Tibial nerve (tissue), 4 donors: ENCODE measurements at regions not wholly inside any gene's neighbourhood (a gene's known extent, or its start where the extent isn't known, plus 50 kb on each side); places are given as distances from the start of the nearest gene placed in this dataset.

Experiments
- DNase-seq, 2 donors: peaks; one replicate each; pipeline ENCODE4 v3.0.0-alpha.2; 2019; ENCODE audit warnings: low spot score in 2 of 2
- H3K27ac ChIP-seq, 4 donors: fragments of 200-600 bp; sonication (generic) in 3 of 4; one replicate each; pipeline ENCODE4 v1.5.1; 2017 to 2019; ENCODE audit warnings: mild to moderate bottlenecking in 1 of 4
- H3K27me3 ChIP-seq, 2 donors: fragments of 200-600 bp; sonication (generic) in 1 of 2; one replicate each; pipeline versions ENCODE4 v1.5.1 to v1.6.0; 2017 to 2019
- H3K36me3 ChIP-seq, 3 donors: fragments of 200-600 bp; sonication (generic); one replicate each; pipeline ENCODE4 v1.5.1; 2018 to 2019
- H3K4me1 ChIP-seq, 4 donors: fragments of 200-600 bp; sonication (generic) in 3 of 4; one replicate each; pipeline ENCODE4 v1.5.1; 2017 to 2019
- H3K4me3 ChIP-seq, 4 donors: fragments of 200-600 bp; sonication (generic) in 3 of 4; one replicate each; pipeline ENCODE4 v1.5.1; 2017 to 2019; ENCODE audit warnings: mild to moderate bottlenecking in 1 of 4, moderate library complexity in 1 of 4
- H3K9me3 ChIP-seq, 4 donors: fragments of 200-600 bp; sonication (generic) in 3 of 4; one replicate each; pipeline ENCODE4 v1.5.1; 2017 to 2019
- CTCF ChIP-seq, 5 experiments: fragments of 200-600 bp in 3 of 5; fragments of 450-650 bp in 2 of 5; sonication (generic) in 3 of 5; IDR thresholded peaks; one replicate each; pipeline ENCODE4 v1.5.1; 2016 to 2019; ENCODE audit warnings: antibody characterized with exemption in 5 of 5, mild to moderate bottlenecking in 3 of 5, moderate library complexity in 2 of 5
- EP300 ChIP-seq, 2 donors: sonication (generic); formaldehyde crosslinking; IDR thresholded peaks; one replicate each; pipeline ENCODE4 v1.6.1; 2017; ENCODE audit warnings: antibody characterized with exemption in 2 of 2, mild to moderate bottlenecking in 1 of 2
- POLR2A ChIP-seq, 2 donors: fragments of 450-650 bp; IDR thresholded peaks; one replicate each; pipeline ENCODE4 v1.6.1; 2017; ENCODE audit warnings: antibody characterized with exemption in 2 of 2, mild to moderate bottlenecking in 2 of 2, moderate library complexity in 2 of 2
- WGBS, 2 donors: methylation state at CpG; one replicate each; pipeline ENCODE4 v1.1.5; 2018; 5-methylcytosine and 5-hydroxymethylcytosine counted together

- no peak overlapping the region for H3K4me3 ChIP-seq
Observed at GRCh38 chr5:27472000-27472763, 433.8 kb upstream of the CDH9 start.

GRCh38 chr5:27466959-27467358 is 428.6 kb upstream of the CDH9 start:
- 73 to 95% methylated on average over 1 of the region's 1 CpG for WGBS, 2 donors

More at GRCh38 chr5:27472000-27472763, 433.8 kb upstream of the CDH9 start:
- peaks cover 0 to 17% (median 0%) of the 10 kb centered on the region in 4 donors for H3K9me3 ChIP-seq
- no peaks in the 10 kb centered on the region for H3K36me3 ChIP-seq
- no peaks in the 10 kb centered on the region for H3K27me3 ChIP-seq
- DNase-seq, result no peak
- H3K27ac ChIP-seq, result no peak overlapping the region
- no peak for TF ChIP-seq EP300 (IDR thresholded peaks at IDR 0.05)
- TF ChIP-seq CTCF (IDR thresholded peaks at IDR 0.05), result no peak
- WGBS, 2 donors, result 85 to 90% methylated on average over 11 of the region's 11 CpGs
- H3K4me1 ChIP-seq, result no peaks in the 10 kb centered on the region

GRCh38 chr5:27465140-27465539 is 426.8 kb upstream of the CDH9 start:
- 81 to 87% methylated on average over 5 of the region's 5 CpGs for WGBS, 2 donors
- DNase-seq, result no peak
- Histone ChIP-seq H3K27me3 (no peaks in the 10 kb centered on the region), H3K9me3 (no peaks in the 10 kb centered on the region), H3K4me1 (no peaks in the 10 kb centered on the region), H3K36me3 (no peaks in the 10 kb centered on the region), H3K27ac (no peak overlapping the region), H3K4me3 (no peak overlapping the region)
- TF ChIP-seq EP300 (IDR thresholded peaks at IDR 0.05), result no peak
- no peak for TF ChIP-seq CTCF (IDR thresholded peaks at IDR 0.05)
- TF ChIP-seq POLR2A (IDR thresholded peaks at IDR 0.05), result no peak

More at GRCh38 chr5:27466959-27467358, 428.6 kb upstream of the CDH9 start:
- DNase-seq, result no peak
- no peak overlapping the region for H3K27ac ChIP-seq
- no peak for TF ChIP-seq CTCF (IDR thresholded peaks at IDR 0.05)
- no peak for TF ChIP-seq POLR2A (IDR thresholded peaks at IDR 0.05)
- no peak for TF ChIP-seq EP300 (IDR thresholded peaks at IDR 0.05)
- no peaks in the 10 kb centered on the region for H3K9me3 ChIP-seq
- H3K36me3 ChIP-seq, result no peaks in the 10 kb centered on the region
- no peak overlapping the region for H3K4me3 ChIP-seq
- H3K4me1 ChIP-seq, result no peaks in the 10 kb centered on the region
- H3K27me3 ChIP-seq, result no peaks in the 10 kb centered on the region

GRCh38 chr5:27463446-27464149 is 425.2 kb upstream of the CDH9 start:
- no peaks in the 10 kb centered on the region for H3K36me3 ChIP-seq
- H3K9me3 ChIP-seq, result no peaks in the 10 kb centered on the region
- H3K27ac ChIP-seq, result no peak overlapping the region
- no peaks in the 10 kb centered on the region for H3K4me1 ChIP-seq
- no peak overlapping the region for H3K4me3 ChIP-seq
- WGBS, 2 donors, result 83 to 87% methylated on average over 8 of the region's 8 CpGs
- DNase-seq, result no peak
- no peak for TF ChIP-seq POLR2A (IDR thresholded peaks at IDR 0.05)
- TF ChIP-seq CTCF (IDR thresholded peaks at IDR 0.05), result no peak
- no peak for TF ChIP-seq EP300 (IDR thresholded peaks at IDR 0.05)
- H3K27me3 ChIP-seq, result no peaks in the 10 kb centered on the region

- Histone ChIP-seq H3K27me3 (no peaks in the 10 kb centered on the region), H3K27ac (no peak overlapping the region), H3K9me3 (no peaks in the 10 kb centered on the region), H3K4me3 (no peak overlapping the region), H3K36me3 (no peaks in the 10 kb centered on the region), H3K4me1 (no peaks in the 10 kb centered on the region)
- 90 to 92% methylated on average over 7 of the region's 7 CpGs for WGBS, 2 donors
- no peak for TF ChIP-seq EP300 (IDR thresholded peaks at IDR 0.05)
- no peak for DNase-seq
Observed at GRCh38 chr5:27462936-27463335, 424.6 kb upstream of the CDH9 start.
